H9 (cell line): ENCODE measurements at regions not wholly inside any gene's neighbourhood (a gene's known extent, or its start where the extent isn't known, plus 50 kb on each side); places are given as distances from the start of the nearest gene placed in this dataset.

Experiments used
- DNase-seq: peaks from one replicate; pipeline ENCODE4 v3.0.0-alpha.2; 2017
- H2AFZ ChIP-seq: one replicate; pipeline ENCODE4 v1.6.1; 2013; ENCODE audit warnings: mild to moderate bottlenecking, low read length, control low read depth, moderate library complexity
- H2AK5ac ChIP-seq: 2 replicates; pipeline ENCODE4 v1.6.1; 2013; ENCODE audit warnings: low read length, control low read depth, mixed read lengths; ENCODE audit not compliant: insufficient read length
- H2BK120ac ChIP-seq: one replicate; pipeline ENCODE4 v1.6.1; 2013; ENCODE audit warnings: low read depth, mild to moderate bottlenecking, low read length, control low read depth, inconsistent platforms; ENCODE audit not compliant: poor library complexity, severe bottlenecking
- H2BK12ac ChIP-seq: 2 replicates; pipeline ENCODE4 v1.6.1; 2013; ENCODE audit warnings: low read length, control low read depth, mixed read lengths, low read depth; ENCODE audit not compliant: insufficient read length
- H2BK15ac ChIP-seq: 2 replicates; pipeline ENCODE4 v1.6.1; 2013; ENCODE audit warnings: low read depth, low read length, control low read depth
- H2BK20ac ChIP-seq: one replicate; pipeline ENCODE4 v1.6.1; 2013; ENCODE audit warnings: low read depth, mild to moderate bottlenecking, low read length, control low read depth, inconsistent platforms; ENCODE audit not compliant: poor library complexity, severe bottlenecking
- H2BK5ac ChIP-seq: 2 replicates; pipeline ENCODE4 v1.6.1; 2013; ENCODE audit warnings: low read length, control low read depth, mixed read lengths; ENCODE audit not compliant: insufficient read length
- H3K14ac ChIP-seq: 2 replicates; pipeline ENCODE4 v1.6.1; 2013; ENCODE audit warnings: low read length, control low read depth; ENCODE audit not compliant: insufficient read depth
- H3K18ac ChIP-seq: 2 replicates; pipeline ENCODE4 v1.6.1; 2013; ENCODE audit warnings: low read depth, mild to moderate bottlenecking, mixed read lengths, low read length, control low read depth; ENCODE audit not compliant: insufficient read length
- H3K23ac ChIP-seq: 2 replicates; pipeline ENCODE4 v1.6.1; 2013; ENCODE audit warnings: low read length, control low read depth, mixed read lengths, low read depth; ENCODE audit not compliant: insufficient read length
- H3K23me2 ChIP-seq: 2 replicates; pipeline ENCODE4 v1.6.1; 2013; ENCODE audit warnings: low read depth, mild to moderate bottlenecking, mixed read lengths, low read length, control low read depth; ENCODE audit not compliant: insufficient read length, poor library complexity, severe bottlenecking
- H3K27ac ChIP-seq: 2 replicates; pipeline ENCODE4 v1.5.1; 2013; ENCODE audit warnings: low read length, control low read depth, mixed read lengths, low read depth; ENCODE audit not compliant: insufficient read length
- H3K27me3 ChIP-seq: 2 replicates; pipeline ENCODE4 v1.6.1; 2013; ENCODE audit warnings: low read length, control low read depth, inconsistent platforms; ENCODE audit not compliant: insufficient read depth
- H3K4ac ChIP-seq: 2 replicates; pipeline ENCODE4 v1.6.1; 2013; ENCODE audit warnings: low read depth, mild to moderate bottlenecking, control low read depth, inconsistent platforms, low read length, moderate library complexity
- H3K4me1 ChIP-seq: 2 replicates; pipeline ENCODE4 v1.6.1; 2013; ENCODE audit warnings: low read length, control low read depth, inconsistent platforms; ENCODE audit not compliant: insufficient read depth
- H3K4me2 ChIP-seq: 2 replicates; pipeline ENCODE4 v1.6.1; 2013; ENCODE audit warnings: low read length, control low read depth, mixed read lengths; ENCODE audit not compliant: insufficient read length, insufficient read depth
- H3K56ac ChIP-seq: 2 replicates; pipeline ENCODE4 v1.6.1; 2013; ENCODE audit warnings: low read depth, mild to moderate bottlenecking, mixed read lengths, low read length, control low read depth; ENCODE audit not compliant: insufficient read length
- H3K79me1 ChIP-seq: 2 replicates; pipeline ENCODE4 v1.6.1; 2013; ENCODE audit warnings: low read depth, mild to moderate bottlenecking, moderate library complexity, low read length, control low read depth, inconsistent platforms; ENCODE audit not compliant: insufficient read depth, poor library complexity, severe bottlenecking
- H3K79me2 ChIP-seq: 2 replicates; pipeline ENCODE4 v1.6.1; 2013; ENCODE audit warnings: low read length, control low read depth, inconsistent platforms; ENCODE audit not compliant: insufficient read depth
- H3K9ac ChIP-seq: 2 replicates; pipeline ENCODE4 v1.6.1; 2013; ENCODE audit warnings: low read length, control low read depth, mixed read lengths; ENCODE audit not compliant: insufficient read length; ENCODE audit errors: extremely low read depth
- H3K9me3 ChIP-seq: one replicate; pipeline ENCODE4 v1.6.1; 2013; ENCODE audit warnings: low read depth, low read length, inconsistent platforms; ENCODE audit not compliant: control insufficient read depth
- H3T11ph ChIP-seq: one replicate; pipeline ENCODE4 v1.6.1; 2013; ENCODE audit warnings: mild to moderate bottlenecking, low read length, control low read depth, inconsistent platforms
- H4K20me1 ChIP-seq: one replicate; pipeline ENCODE4 v1.6.1; 2013; ENCODE audit not compliant: control insufficient read depth, insufficient read length, insufficient read depth
- H4K5ac ChIP-seq: 2 replicates; pipeline ENCODE4 v1.6.1; 2013; ENCODE audit warnings: low read depth, mild to moderate bottlenecking, mixed read lengths, low read length, control low read depth; ENCODE audit not compliant: insufficient read length
- H4K8ac ChIP-seq: replicated peaks from 2 replicates; pipeline ENCODE4 v1.6.1; 2013; ENCODE audit warnings: low read length, control low read depth, mixed read lengths, low read depth; ENCODE audit not compliant: insufficient read length
- H4K91ac ChIP-seq: 2 replicates; pipeline ENCODE4 v1.6.1; 2013; ENCODE audit warnings: low read depth, mild to moderate bottlenecking, moderate library complexity, mixed read lengths, low read length, control low read depth; ENCODE audit not compliant: insufficient read length
- H3K27ac Mint-ChIP-seq, 3 experiments: 2 replicates in 2 of 3; 3 replicates in 1 of 3; pipeline ENCODE4 v1.8.0; 2020 to 2021; ENCODE audit warnings: mixed read lengths in 3 of 3, mild to moderate bottlenecking in 1 of 3, moderate library complexity in 1 of 3
- H3K27me3 Mint-ChIP-seq: 2 replicates; pipeline ENCODE4 v1.8.0; 2021; ENCODE audit warnings: low read depth, mild to moderate bottlenecking, moderate library complexity, mixed read lengths
- H3K36me3 Mint-ChIP-seq, 3 experiments: 2 replicates in 2 of 3; 3 replicates in 1 of 3; pipeline ENCODE4 v1.8.0; 2020 to 2021; ENCODE audit warnings: low read depth in 3 of 3, mixed read lengths in 3 of 3; ENCODE audit not compliant: insufficient read depth in 1 of 3
- H3K4me1 Mint-ChIP-seq, 2 experiments: 2 replicates each; pipeline ENCODE4 v1.8.0; 2020; ENCODE audit warnings: mixed read lengths in 2 of 2
- H3K4me3 Mint-ChIP-seq, 2 experiments: 2 replicates in 1 of 2; 3 replicates in 1 of 2; pipeline ENCODE4 v1.8.0; 2020 to 2021; ENCODE audit warnings: mild to moderate bottlenecking in 2 of 2, mixed read lengths in 2 of 2, moderate library complexity in 1 of 2
- H3K9me3 Mint-ChIP-seq, 2 experiments: 2 replicates in 1 of 2; 3 replicates in 1 of 2; pipeline ENCODE4 v1.8.0; 2020; ENCODE audit warnings: mild to moderate bottlenecking in 2 of 2, mixed read lengths in 2 of 2, moderate library complexity in 1 of 2
- CTCF ChIP-seq: fragments of 200-600 bp; sonication (generic); conservative IDR thresholded peaks from 3 replicates; pipeline ENCODE4 v1.8.0; 2021; ENCODE audit warnings: antibody characterized with exemption, mild to moderate bottlenecking
- WGBS: extraction: QIAGEN DNeasy Blood & Tissue Kit; methylation state at CpG from one replicate; pipeline ENCODE4 v1.1.7; 2013; ENCODE audit warnings: missing lambda C conversion rate, low lambda C conversion rate, mixed read lengths; ENCODE audit not compliant: insufficient read length; ENCODE audit errors: extremely low coverage; 5-methylcytosine and 5-hydroxymethylcytosine counted together

GRCh38 chr5:145589063-145589462 is 246.1 kb downstream of the PRELID2 start:
- WGBS, result no CpG with 5 or more reads among the region's 2 CpGs
- H3K9me3 Mint-ChIP-seq, result no peaks in the 10 kb centered on the region; a peak in 2 of 5 replicates
- H3K27ac ChIP-seq, result no peak overlapping the region

More at GRCh38 chr5:145589063-145589462, 246.1 kb downstream of the PRELID2 start:
- H3K4me1 ChIP-seq, result no peaks in the 10 kb centered on the region
- no peak overlapping the region for H2AFZ ChIP-seq
- no peak overlapping the region for H3K9ac ChIP-seq
- H3K4me3 Mint-ChIP-seq, result no peak overlapping the region
- no peak overlapping the region for H3K18ac ChIP-seq
- no peaks in the 10 kb centered on the region for H3K27me3 ChIP-seq
- no peak overlapping the region for H2BK20ac ChIP-seq
- no peaks in the 10 kb centered on the region for H3K79me1 ChIP-seq
- TF ChIP-seq CTCF, result no peak
- no peaks in the 10 kb centered on the region; a peak in 1 of 7 replicates for H3K36me3 Mint-ChIP-seq
- no peak overlapping the region for H3K4ac ChIP-seq
- H2BK120ac ChIP-seq, result no peak overlapping the region
- no peak overlapping the region for H3K23ac ChIP-seq
- H3K9me3 ChIP-seq, result no peaks in the 10 kb centered on the region
- H2BK15ac ChIP-seq, result no peak overlapping the region
- H3K79me2 ChIP-seq, result no peaks in the 10 kb centered on the region
- H2BK5ac ChIP-seq, result no peak overlapping the region
- H3T11ph ChIP-seq, result no peak overlapping the region
- H3K14ac ChIP-seq, result no peak overlapping the region
- no peak overlapping the region for H4K5ac ChIP-seq
- no peak for DNase-seq
- H3K56ac ChIP-seq, result no peak overlapping the region
- H4K8ac ChIP-seq, result no peak overlapping the region
- no peak overlapping the region for H2AK5ac ChIP-seq
- no peak overlapping the region for H2BK12ac ChIP-seq
- H4K91ac ChIP-seq, result no peak overlapping the region
- H3K27ac Mint-ChIP-seq, result no peak overlapping the region
- H3K23me2 ChIP-seq, result no peaks in the 10 kb centered on the region
- no peaks in the 10 kb centered on the region for H3K27me3 Mint-ChIP-seq
- H4K20me1 ChIP-seq, result no peaks in the 10 kb centered on the region
- H3K4me1 Mint-ChIP-seq, result no peaks in the 10 kb centered on the region
- H3K4me2 ChIP-seq, result no peak overlapping the region
